SU-DHL-6 (cell line): ENCODE measurements at regions not wholly inside any gene's neighbourhood (a gene's known extent, or its start where the extent isn't known, plus 50 kb on each side); places are given as distances from the start of the nearest gene placed in this dataset.

Experiments
- H2AFZ ChIP-seq: fragments of 200-600 bp; sonication (generic); 2 replicates; pipeline ENCODE4 v1.6.1; 2014; ENCODE audit warnings: low read depth, mild to moderate bottlenecking, moderate library complexity, mixed read lengths, antibody characterized with exemption, low read length; ENCODE audit not compliant: severe bottlenecking
- H3F3A ChIP-seq: fragments of 200-600 bp; shearing (Covaris generic); 2 replicates; pipeline ENCODE4 v1.6.0; 2016; ENCODE audit warnings: antibody characterized with exemption, mild to moderate bottlenecking; ENCODE audit not compliant: insufficient read depth
- H3K27ac ChIP-seq: fragments of 200-600 bp; sonication (generic); 2 replicates; pipeline ENCODE4 v1.5.1; 2016; ENCODE audit warnings: low read depth, mild to moderate bottlenecking, low read length, moderate library complexity, mixed read lengths
- H3K27me3 ChIP-seq: fragments of 200-600 bp; sonication (generic), shearing (Covaris generic); 2 replicates; pipeline ENCODE4 v1.6.0; 2014; ENCODE audit warnings: mild to moderate bottlenecking, low read length
- H3K36me3 ChIP-seq: fragments of 200-600 bp; sonication (generic); 2 replicates; pipeline ENCODE4 v1.6.1; 2014; ENCODE audit warnings: mild to moderate bottlenecking, low read length, mixed read lengths
- H3K4me2 ChIP-seq: fragments of 300-600, 200-600 bp; shearing (Covaris generic), sonication (generic); 2 replicates; pipeline ENCODE4 v1.6.0; 2014; ENCODE audit warnings: low read length, low read depth, mild to moderate bottlenecking; ENCODE audit not compliant: poor library complexity, severe bottlenecking
- H3K4me3 ChIP-seq: fragments of 200-600 bp; sonication (generic); 2 replicates; pipeline ENCODE4 v1.5.1; 2014; ENCODE audit warnings: antibody characterized with exemption, low read length, mild to moderate bottlenecking, mixed read lengths; ENCODE audit not compliant: insufficient read depth, poor library complexity, severe bottlenecking
- H3K79me2 ChIP-seq: fragments of 200-600 bp; sonication (generic); 2 replicates; pipeline ENCODE4 v1.6.1; 2014; ENCODE audit warnings: mild to moderate bottlenecking, low read length, moderate library complexity; ENCODE audit not compliant: insufficient read depth
- H3K9ac ChIP-seq: fragments of 200-600 bp; sonication (generic); 2 replicates; pipeline ENCODE4 v1.7.0; 2014; ENCODE audit warnings: mild to moderate bottlenecking, low read length
- H3K9me2 ChIP-seq: fragments of 200-600 bp; sonication (generic); replicated peaks from 2 replicates; pipeline ENCODE4 v1.6.1; 2014; ENCODE audit warnings: low read length; ENCODE audit not compliant: insufficient read depth
- H3K9me3 ChIP-seq: fragments of 200-600 bp; sonication (generic); 2 replicates; pipeline ENCODE4 v1.6.1; 2014; ENCODE audit warnings: low read length, mixed read lengths; ENCODE audit not compliant: insufficient read depth
- H4K20me1 ChIP-seq: fragments of 200-600 bp; sonication (generic); 2 replicates; pipeline ENCODE4 v1.6.1; 2014; ENCODE audit warnings: low read depth, mild to moderate bottlenecking, antibody characterized with exemption, low read length, moderate library complexity, mixed read lengths
- EZH2phosphoT487 ChIP-seq: fragments of 200-600 bp; sonication (generic), shearing (Covaris generic); conservative IDR thresholded peaks from 2 replicates; pipeline ENCODE4 v1.6.1; 2018; ENCODE audit warnings: mild to moderate bottlenecking, antibody characterized with exemption, low read length, moderate library complexity, mixed read lengths
- TF ChIP-seq, protein P1 (sequence below): fragments of 200-600 bp; sonication (generic); IDR thresholded peaks from one replicate; pipeline ENCODE4 v1.5.1; 2017; ENCODE audit warnings: antibody characterized with exemption, mild to moderate bottlenecking, low read length, moderate library complexity; ENCODE audit not compliant: insufficient read depth, poor library complexity, severe bottlenecking

DNA sequence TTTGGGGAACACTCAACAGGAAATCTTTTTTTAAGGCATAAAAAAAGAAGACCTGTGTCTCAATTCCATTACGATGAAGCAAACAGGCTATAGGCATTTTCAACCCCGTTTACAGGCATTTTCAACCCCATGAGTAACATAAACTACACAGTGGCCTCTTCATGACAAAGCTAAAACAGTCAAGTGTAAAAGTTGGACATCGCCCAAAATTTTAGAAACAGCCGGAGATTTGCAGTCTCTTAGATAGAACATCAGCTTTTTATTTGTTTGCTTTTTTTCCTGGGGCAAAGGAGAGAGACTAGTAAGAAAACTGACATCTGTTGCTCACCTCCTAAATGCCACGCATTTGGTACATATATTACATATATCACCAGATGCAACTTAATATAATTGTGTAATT, 173.7 kb downstream of the CMPK2 start:
- no peak overlapping the region for H3K4me2 ChIP-seq
- H3K36me3 ChIP-seq: no peaks in the 10 kb centered on the region
- no peak overlapping the region for H3K4me3 ChIP-seq
- H3K9me3 ChIP-seq: no peaks in the 10 kb centered on the region
- H3K9ac ChIP-seq: no peak overlapping the region
- H3K79me2 ChIP-seq: no peaks in the 10 kb centered on the region
- no peaks in the 10 kb centered on the region for H4K20me1 ChIP-seq
- H3K27me3 ChIP-seq: no peaks in the 10 kb centered on the region
- H3K9me2 ChIP-seq: no peaks in the 10 kb centered on the region
- no peaks in the 10 kb centered on the region for H3F3A ChIP-seq
- TF ChIP-seq, protein P1, sequence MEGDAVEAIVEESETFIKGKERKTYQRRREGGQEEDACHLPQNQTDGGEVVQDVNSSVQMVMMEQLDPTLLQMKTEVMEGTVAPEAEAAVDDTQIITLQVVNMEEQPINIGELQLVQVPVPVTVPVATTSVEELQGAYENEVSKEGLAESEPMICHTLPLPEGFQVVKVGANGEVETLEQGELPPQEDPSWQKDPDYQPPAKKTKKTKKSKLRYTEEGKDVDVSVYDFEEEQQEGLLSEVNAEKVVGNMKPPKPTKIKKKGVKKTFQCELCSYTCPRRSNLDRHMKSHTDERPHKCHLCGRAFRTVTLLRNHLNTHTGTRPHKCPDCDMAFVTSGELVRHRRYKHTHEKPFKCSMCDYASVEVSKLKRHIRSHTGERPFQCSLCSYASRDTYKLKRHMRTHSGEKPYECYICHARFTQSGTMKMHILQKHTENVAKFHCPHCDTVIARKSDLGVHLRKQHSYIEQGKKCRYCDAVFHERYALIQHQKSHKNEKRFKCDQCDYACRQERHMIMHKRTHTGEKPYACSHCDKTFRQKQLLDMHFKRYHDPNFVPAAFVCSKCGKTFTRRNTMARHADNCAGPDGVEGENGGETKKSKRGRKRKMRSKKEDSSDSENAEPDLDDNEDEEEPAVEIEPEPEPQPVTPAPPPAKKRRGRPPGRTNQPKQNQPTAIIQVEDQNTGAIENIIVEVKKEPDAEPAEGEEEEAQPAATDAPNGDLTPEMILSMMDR: no peak
- TF ChIP-seq EZH2phosphoT487: no peak
- H3K27ac ChIP-seq: no peak overlapping the region
- no peak overlapping the region for H2AFZ ChIP-seq

DNA sequence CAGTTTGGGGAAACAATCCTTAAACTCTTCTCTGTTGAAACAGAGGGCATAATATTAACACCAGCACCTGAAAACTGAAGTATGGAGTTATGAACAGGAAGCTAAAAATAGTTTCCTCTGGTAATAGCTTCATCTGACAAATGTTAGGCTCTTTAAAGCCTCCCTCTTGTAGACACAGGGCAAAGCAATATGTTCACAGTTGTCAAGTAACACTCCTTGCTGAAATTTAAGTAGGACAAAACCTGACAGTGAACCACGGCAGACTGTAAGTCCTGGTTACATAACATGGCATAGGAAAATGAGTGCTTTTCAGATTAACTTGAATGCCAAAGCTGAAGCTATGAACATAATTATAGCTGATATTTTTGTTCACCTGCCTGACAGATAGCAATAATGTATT, 172.9 kb downstream of the CMPK2 start:
- TF ChIP-seq, protein P1: no peak
- TF ChIP-seq EZH2phosphoT487: no peak
- Histone ChIP-seq H3K9me3 (no peaks in the 10 kb centered on the region), H3F3A (no peaks in the 10 kb centered on the region), H3K79me2 (no peaks in the 10 kb centered on the region), H2AFZ (no peak overlapping the region), H3K27ac (no peak overlapping the region), H3K27me3 (no peaks in the 10 kb centered on the region), H3K4me3 (no peak overlapping the region), H3K36me3 (no peaks in the 10 kb centered on the region), H3K4me2 (no peak overlapping the region), H4K20me1 (no peaks in the 10 kb centered on the region), H3K9ac (no peak overlapping the region), H3K9me2 (no peaks in the 10 kb centered on the region)

DNA sequence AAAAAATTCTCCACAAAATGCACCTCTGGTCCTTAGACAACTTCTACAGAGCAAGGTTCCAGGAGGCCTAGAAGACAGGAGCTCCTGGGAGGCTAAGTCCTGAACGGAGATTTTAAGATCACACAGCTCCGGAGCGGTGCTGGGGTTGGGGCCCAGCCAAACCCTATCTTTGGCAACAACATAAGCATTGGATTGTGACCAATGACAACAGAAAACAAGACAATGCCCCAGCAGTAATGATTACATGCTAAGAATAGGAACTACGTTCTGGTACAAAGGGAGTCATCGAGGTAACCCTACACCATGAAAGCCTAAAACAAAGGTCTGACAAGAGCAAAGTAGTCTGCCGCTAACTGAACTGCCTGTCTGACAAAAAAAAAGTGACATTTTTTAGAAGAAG, 171.2 kb downstream of the CMPK2 start:
- Histone ChIP-seq H3K36me3 (no peaks in the 10 kb centered on the region), H3K27ac (no peak overlapping the region), H3F3A (no peaks in the 10 kb centered on the region), H3K9me3 (no peaks in the 10 kb centered on the region), H3K4me3 (no peak overlapping the region), H2AFZ (no peak overlapping the region), H4K20me1 (no peaks in the 10 kb centered on the region), H3K27me3 (no peaks in the 10 kb centered on the region), H3K9me2 (no peaks in the 10 kb centered on the region), H3K4me2 (no peak overlapping the region), H3K9ac (no peak overlapping the region), H3K79me2 (no peaks in the 10 kb centered on the region)
- TF ChIP-seq, protein P1: no peak
- no peak for TF ChIP-seq EZH2phosphoT487

DNA sequence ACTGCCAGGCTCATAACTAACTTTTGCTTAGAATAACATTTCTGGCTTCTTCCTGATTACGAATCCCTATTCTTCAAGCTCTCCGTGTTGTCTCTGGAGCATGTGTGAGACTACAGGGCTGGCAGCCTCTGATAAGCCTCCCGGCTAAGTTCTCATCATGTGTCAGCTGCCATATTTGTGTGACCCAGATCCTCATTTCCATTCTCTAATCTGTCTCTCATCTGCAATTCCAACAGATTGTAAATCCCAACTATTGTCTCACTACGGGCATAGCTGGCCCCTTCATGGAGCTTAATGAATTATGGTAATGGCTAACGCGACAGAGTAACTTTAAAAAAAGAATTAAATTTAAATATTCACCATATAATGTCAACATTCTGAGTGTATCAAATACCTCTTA, 165.4 kb downstream of the CMPK2 start:
- Histone ChIP-seq H3K4me2 (no peak overlapping the region), H4K20me1 (no peaks in the 10 kb centered on the region), H3K4me3 (no peak overlapping the region), H3K9ac (no peak overlapping the region), H3K9me2 (no peaks in the 10 kb centered on the region), H3F3A (no peaks in the 10 kb centered on the region), H3K27me3 (no peaks in the 10 kb centered on the region), H3K36me3 (no peaks in the 10 kb centered on the region), H3K9me3 (no peaks in the 10 kb centered on the region), H3K79me2 (no peaks in the 10 kb centered on the region), H2AFZ (no peak overlapping the region), H3K27ac (no peak overlapping the region)
- TF ChIP-seq EZH2phosphoT487: no peak
- TF ChIP-seq, protein P1: no peak
